ENCODE measurements at regions not wholly inside any gene's neighbourhood (a gene's known extent, or its start where the extent isn't known, plus 50 kb on each side); places are given as distances from the start of the nearest gene placed in this dataset.

GRCh38 chr2:173599821-173600359 lies 245.2 kb downstream of the CDCA7 start:
- no peak for TF ChIP-seq HMGA2 (CRISPR knock-in tag; IDR thresholded peaks at IDR 0.05)
- no peak for TF ChIP-seq SOX15 (CRISPR knock-in tag; IDR thresholded peaks at IDR 0.05)
- no peak for TF ChIP-seq PREB (CRISPR knock-in tag; IDR thresholded peaks at IDR 0.05; ENCODE audit: borderline replicate concordance)
- TF ChIP-seq ZNF263 (CRISPR knock-in tag; IDR thresholded peaks at IDR 0.05; ENCODE audit: low read depth), result no peak
- TF ChIP-seq ZSCAN18 (CRISPR knock-in tag; IDR thresholded peaks at IDR 0.05), result no peak
- no peak for TF ChIP-seq GRHL2 (CRISPR knock-in tag; IDR thresholded peaks at IDR 0.05; ENCODE audit: insufficient replicate concordance, severe bottlenecking)
- no peak for TF ChIP-seq OVOL2 (CRISPR knock-in tag; IDR thresholded peaks at IDR 0.05; ENCODE audit: borderline replicate concordance)
- no peak for TF ChIP-seq HMGXB4 (CRISPR knock-in tag; IDR thresholded peaks at IDR 0.05)
- no peak for TF ChIP-seq ESRRA (CRISPR knock-in tag; IDR thresholded peaks at IDR 0.05; ENCODE audit: borderline replicate concordance)
- no peak for TF ChIP-seq SMAD4 (CRISPR knock-in tag; IDR thresholded peaks at IDR 0.05)
- TF ChIP-seq E2F5 (CRISPR knock-in tag; IDR thresholded peaks at IDR 0.05), result no peak
- no peak for TF ChIP-seq CDX4 (CRISPR knock-in tag; IDR thresholded peaks at IDR 0.05; ENCODE audit: borderline replicate concordance)
- TF ChIP-seq STAT6 (CRISPR knock-in tag; conservative IDR thresholded peaks at IDR 0.05; ENCODE audit: low read depth), result no peak
- TF ChIP-seq ZNF425 (CRISPR knock-in tag; conservative IDR thresholded peaks at IDR 0.05), result no peak
- CTCF ChIA-PET, result no interaction called here
- Mint-ChIP-seq H3K4me1 (no peaks in the 10 kb centered on the region), H3K4me3 (no peak overlapping the region), H3K27ac (no peak overlapping the region), H3K27me3 (ENCODE audit: low read depth) (no peaks in the 10 kb centered on the region), H3K36me3 (peaks cover 11% of the 10 kb centered on the region), H3K9me3 (peaks cover 15% of the 10 kb centered on the region)
- DNase-seq (ENCODE audit: low spot score), result no peak
- no peak for ATAC-seq
- POLR2A ChIA-PET, result no interaction called here

Measured in WTC11 (cell line).